ENCODE measurements at regions not wholly inside any gene's neighbourhood (a gene's known extent, or its start where the extent isn't known, plus 50 kb on each side); places are given as distances from the start of the nearest gene placed in this dataset.

DNA sequence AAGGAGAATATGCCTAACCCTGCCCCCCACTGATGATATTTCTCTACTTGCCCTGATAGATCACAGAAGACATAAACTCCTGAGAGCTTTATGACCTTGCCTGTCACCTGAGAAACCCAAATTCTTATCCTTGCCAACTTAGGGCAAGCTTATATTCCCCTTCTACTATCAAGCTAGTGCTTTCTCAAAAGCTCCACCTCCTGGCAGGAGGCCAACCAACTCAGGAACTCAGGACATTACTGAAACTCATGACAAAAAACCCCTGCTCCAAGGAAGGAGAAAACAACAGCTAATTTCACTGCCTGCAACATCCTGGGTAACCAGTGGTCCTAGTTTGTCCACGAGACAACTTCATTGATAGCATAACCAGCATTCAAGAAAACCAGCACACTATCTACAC is 60.9 kb upstream of the FSCB start:
- Histone ChIP-seq H3K36me3 (ENCODE audit: control insufficient read depth, insufficient read depth, low read length) (no peaks in the 10 kb centered on the region), H3K27me3 (replicated peaks; ENCODE audit: control insufficient read depth, insufficient read depth, low read length) (no peaks in the 10 kb centered on the region), H3K4me3 (replicated peaks; ENCODE audit: low read depth, low read length) (no peak overlapping the region)
- no peak for DNase-seq (ENCODE audit: extremely low read depth, insufficient read length)
- TF ChIP-seq, protein P1, sequence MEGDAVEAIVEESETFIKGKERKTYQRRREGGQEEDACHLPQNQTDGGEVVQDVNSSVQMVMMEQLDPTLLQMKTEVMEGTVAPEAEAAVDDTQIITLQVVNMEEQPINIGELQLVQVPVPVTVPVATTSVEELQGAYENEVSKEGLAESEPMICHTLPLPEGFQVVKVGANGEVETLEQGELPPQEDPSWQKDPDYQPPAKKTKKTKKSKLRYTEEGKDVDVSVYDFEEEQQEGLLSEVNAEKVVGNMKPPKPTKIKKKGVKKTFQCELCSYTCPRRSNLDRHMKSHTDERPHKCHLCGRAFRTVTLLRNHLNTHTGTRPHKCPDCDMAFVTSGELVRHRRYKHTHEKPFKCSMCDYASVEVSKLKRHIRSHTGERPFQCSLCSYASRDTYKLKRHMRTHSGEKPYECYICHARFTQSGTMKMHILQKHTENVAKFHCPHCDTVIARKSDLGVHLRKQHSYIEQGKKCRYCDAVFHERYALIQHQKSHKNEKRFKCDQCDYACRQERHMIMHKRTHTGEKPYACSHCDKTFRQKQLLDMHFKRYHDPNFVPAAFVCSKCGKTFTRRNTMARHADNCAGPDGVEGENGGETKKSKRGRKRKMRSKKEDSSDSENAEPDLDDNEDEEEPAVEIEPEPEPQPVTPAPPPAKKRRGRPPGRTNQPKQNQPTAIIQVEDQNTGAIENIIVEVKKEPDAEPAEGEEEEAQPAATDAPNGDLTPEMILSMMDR (IDR thresholded peaks at IDR 0.05; ENCODE audit: insufficient read depth, low read length, poor library complexity, severe bottlenecking) = no peak

DNA sequence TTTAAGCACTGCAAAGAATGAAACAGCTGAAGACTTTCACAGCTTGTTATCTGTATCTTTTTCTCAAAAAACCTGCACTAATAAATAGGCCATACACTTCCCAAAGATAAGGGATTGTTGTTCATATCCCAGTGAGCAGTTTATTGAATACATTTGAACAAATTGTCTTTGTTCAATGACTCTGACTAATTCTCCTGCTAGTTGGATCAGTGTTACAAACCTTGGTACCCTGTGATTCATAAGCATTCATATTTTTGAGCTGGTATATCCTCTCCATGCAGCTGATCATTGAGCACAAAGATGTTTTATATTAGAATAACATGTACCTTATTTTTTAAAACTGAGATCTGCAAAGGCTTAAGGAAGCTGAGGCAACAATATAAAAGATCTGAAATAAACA is 58.9 kb upstream of the FSCB start:
- DNase-seq (ENCODE audit: extremely low read depth, insufficient read length) = no peak
- no peak overlapping the region for H3K4me3 ChIP-seq (replicated peaks; ENCODE audit: low read depth, low read length)
- TF ChIP-seq, protein P1 (IDR thresholded peaks at IDR 0.05; ENCODE audit: insufficient read depth, low read length, poor library complexity, severe bottlenecking) = no peak
- H3K36me3 ChIP-seq (ENCODE audit: control insufficient read depth, insufficient read depth, low read length) = no peaks in the 10 kb centered on the region
- H3K27me3 ChIP-seq (replicated peaks; ENCODE audit: control insufficient read depth, insufficient read depth, low read length) = no peaks in the 10 kb centered on the region

DNA sequence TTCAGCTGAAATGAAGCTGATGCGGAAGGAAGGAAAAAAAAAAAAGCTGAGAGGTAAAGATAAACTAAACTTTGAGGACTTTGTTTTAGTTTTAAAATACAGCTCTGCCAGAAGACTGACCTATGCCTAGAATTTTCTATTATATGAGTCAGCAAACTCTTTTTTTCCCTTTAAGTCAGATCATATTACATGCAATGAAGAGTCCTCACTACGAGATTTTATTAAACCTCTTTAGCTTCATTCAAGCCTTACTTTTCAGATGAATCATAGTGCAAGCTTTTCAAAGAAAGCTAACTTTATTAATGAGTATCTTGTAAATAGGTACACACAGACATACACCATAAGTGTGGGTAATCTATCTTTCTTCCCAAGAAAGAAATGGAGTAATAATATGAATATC is 57.8 kb upstream of the FSCB start:
- TF ChIP-seq, protein P1 (IDR thresholded peaks at IDR 0.05; ENCODE audit: insufficient read depth, low read length, poor library complexity, severe bottlenecking) = no peak
- no peak for DNase-seq (ENCODE audit: extremely low read depth, insufficient read length)
- no peaks in the 10 kb centered on the region for H3K27me3 ChIP-seq (replicated peaks; ENCODE audit: control insufficient read depth, insufficient read depth, low read length)
- no peak overlapping the region for H3K4me3 ChIP-seq (replicated peaks; ENCODE audit: low read depth, low read length)
- no peaks in the 10 kb centered on the region for H3K36me3 ChIP-seq (ENCODE audit: control insufficient read depth, insufficient read depth, low read length)
